RWPE1 (cell line): ENCODE measurements at regions not wholly inside any gene's neighbourhood (a gene's known extent, or its start where the extent isn't known, plus 50 kb on each side); places are given as distances from the start of the nearest gene placed in this dataset.

Source experiments
- CTCF ChIA-PET: fragments of 350-600 bp; sonication (Branson Sonifier 250); formaldehyde crosslinking; extraction: SDS; loops from one replicate; lab custom pipeline; 2021; lab: Yijun Ruan, JAX
- POLR2A ChIA-PET: fragments of 400-600 bp; formaldehyde crosslinking; extraction: SDS; loops from one replicate; lab custom pipeline; 2020; ENCODE audit warnings: antibody characterized with exemption; ENCODE audit not compliant: low non-redundant PET; lab: Yijun Ruan, JAX
- DNase-seq: peaks from one replicate; pipeline ENCODE4 v3.0.0; 2012; ENCODE audit warnings: low spot score
- H3K27ac ChIP-seq: fragments of 450-650 bp; 2 replicates; pipeline ENCODE4 v1.5.1; 2017
- TF ChIP-seq, protein P1 (sequence below): fragments of 450-650 bp; conservative IDR thresholded peaks from 2 replicates; pipeline ENCODE4 v1.5.1; 2017; ENCODE audit warnings: low read depth, mild to moderate bottlenecking

DNA sequence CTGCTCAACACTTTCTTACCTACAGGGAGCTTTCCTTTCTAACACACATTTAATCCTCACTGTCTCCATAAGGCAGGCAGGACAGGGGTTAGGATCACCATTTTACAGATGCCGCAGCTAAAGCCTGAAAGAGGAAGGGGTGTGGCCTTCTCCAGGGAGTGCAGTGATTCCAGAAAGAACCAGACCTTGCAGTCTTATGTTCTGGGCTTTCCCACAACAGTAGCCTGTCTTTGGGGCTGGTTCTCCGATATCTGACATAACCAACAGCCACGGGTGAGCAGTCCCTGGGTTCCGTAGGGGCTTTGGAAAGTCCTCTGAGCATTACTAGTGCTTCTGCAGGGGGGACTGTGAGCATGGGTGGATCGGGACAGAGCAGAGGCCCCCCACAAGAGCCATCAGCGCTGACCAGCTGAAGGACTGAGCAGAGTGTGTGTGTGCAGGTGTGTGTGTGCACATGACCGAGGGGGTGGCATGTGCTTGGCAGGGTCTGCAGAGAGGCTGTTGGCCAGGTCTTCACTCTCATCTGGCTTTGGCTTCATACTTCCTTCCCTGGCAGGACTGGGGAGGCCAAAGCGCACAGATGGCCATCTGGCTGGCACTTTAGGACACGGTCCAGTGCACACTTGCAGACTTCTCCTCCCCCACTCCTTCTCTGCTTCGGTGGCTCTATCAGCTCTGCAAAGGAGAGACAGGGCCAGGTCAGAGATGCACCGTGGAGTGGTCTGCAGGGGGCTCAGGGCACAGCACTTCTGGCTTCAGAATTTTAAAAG lies 400.3 kb downstream of the RPS24 start:
- ChIA-PET CTCF (interaction anchor here (0.6 kb wide), 1 partner anchor 249 kb away, joined by 3 read pairs; no protein-coding TSS in a partner anchor), POLR2A (no interaction called here)
- no peak overlapping the region for H3K27ac ChIP-seq
- TF ChIP-seq, protein P1, sequence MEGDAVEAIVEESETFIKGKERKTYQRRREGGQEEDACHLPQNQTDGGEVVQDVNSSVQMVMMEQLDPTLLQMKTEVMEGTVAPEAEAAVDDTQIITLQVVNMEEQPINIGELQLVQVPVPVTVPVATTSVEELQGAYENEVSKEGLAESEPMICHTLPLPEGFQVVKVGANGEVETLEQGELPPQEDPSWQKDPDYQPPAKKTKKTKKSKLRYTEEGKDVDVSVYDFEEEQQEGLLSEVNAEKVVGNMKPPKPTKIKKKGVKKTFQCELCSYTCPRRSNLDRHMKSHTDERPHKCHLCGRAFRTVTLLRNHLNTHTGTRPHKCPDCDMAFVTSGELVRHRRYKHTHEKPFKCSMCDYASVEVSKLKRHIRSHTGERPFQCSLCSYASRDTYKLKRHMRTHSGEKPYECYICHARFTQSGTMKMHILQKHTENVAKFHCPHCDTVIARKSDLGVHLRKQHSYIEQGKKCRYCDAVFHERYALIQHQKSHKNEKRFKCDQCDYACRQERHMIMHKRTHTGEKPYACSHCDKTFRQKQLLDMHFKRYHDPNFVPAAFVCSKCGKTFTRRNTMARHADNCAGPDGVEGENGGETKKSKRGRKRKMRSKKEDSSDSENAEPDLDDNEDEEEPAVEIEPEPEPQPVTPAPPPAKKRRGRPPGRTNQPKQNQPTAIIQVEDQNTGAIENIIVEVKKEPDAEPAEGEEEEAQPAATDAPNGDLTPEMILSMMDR, result no peak
- DNase-seq, result no peak

DNA sequence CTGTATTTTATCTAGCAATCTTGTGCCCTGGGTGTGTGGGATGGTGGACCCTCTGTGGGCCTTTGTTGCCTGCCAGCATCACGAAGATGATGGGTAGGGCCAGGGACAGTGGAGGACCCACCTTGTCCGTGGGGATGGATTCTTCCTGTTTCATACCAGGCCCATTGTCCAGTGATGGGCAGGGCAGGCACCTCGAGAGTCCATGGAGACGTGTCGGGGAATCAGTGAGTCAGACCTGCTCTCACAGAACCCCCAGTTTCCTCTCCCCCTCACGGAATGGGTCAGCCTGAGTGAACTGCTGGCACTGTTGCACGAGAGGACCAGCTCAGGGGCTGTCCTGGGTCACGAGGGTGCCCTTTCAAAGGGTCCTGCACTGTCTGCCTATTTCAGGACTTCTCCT lies 401.2 kb downstream of the RPS24 start:
- no peak for DNase-seq
- TF ChIP-seq, protein P1, result no peak
- POLR2A ChIA-PET, result no interaction called here
- no peak overlapping the region for H3K27ac ChIP-seq
- CTCF ChIA-PET, result no interaction called here

DNA sequence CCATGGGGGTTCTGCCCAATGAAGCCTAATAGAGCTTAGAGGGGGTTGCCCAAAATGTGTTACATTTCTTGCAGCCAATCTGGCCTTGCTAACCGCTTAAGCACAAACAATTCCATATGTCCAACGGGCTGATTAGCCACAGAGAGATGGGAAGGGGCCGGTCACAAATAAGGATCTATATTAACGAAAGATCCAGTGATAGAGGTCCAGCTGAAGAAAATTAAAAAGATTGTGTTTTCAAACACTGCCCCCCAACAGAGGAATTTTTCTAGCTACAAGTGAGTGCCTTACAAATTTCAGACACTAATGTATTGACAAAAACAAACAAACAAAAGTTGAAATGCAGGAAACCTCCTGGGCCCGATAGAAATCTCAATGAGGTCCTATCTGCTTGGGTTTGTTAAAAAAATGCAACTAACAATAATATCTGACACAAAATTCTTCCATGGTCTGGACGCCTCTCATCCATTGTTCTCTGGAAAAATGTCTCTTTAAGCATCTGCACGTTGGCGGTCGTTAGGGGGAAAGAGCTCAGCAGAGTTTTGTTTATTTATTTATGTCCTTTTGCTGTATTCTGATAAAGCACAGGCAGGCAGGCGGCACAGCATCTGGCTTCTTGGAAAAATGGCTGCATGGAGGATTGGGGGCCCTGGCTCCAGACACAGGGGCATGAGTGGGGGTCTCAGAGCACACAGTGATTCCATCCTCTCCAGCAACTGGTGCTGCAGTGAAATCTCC lies 402.0 kb downstream of the RPS24 start:
- TF ChIP-seq, protein P1, result no peak
- ChIA-PET CTCF (no interaction called here), POLR2A (no interaction called here)
- no peak overlapping the region for H3K27ac ChIP-seq
- DNase-seq, result no peak

DNA sequence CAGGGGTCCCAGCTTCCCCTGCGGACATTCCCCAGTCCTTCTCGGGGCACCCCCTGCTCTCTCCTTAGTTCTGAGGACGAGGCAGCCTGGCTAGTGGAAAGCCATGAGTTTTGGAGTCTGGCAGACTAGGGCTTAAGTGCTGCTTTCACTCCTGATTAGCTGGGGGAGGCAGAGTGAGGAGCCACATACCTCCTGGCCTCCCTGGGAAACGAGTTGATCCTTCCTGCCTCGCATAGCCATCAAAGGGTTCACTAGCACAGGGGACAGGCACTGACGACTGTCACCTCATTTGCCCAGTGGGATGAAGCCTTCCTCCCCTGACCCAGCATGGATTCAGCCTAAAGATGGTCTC lies 402.5 kb downstream of the RPS24 start:
- no peak for DNase-seq
- TF ChIP-seq, protein P1, result no peak
- ChIA-PET CTCF (no interaction called here), POLR2A (no interaction called here)
- H3K27ac ChIP-seq, result no peak overlapping the region

DNA sequence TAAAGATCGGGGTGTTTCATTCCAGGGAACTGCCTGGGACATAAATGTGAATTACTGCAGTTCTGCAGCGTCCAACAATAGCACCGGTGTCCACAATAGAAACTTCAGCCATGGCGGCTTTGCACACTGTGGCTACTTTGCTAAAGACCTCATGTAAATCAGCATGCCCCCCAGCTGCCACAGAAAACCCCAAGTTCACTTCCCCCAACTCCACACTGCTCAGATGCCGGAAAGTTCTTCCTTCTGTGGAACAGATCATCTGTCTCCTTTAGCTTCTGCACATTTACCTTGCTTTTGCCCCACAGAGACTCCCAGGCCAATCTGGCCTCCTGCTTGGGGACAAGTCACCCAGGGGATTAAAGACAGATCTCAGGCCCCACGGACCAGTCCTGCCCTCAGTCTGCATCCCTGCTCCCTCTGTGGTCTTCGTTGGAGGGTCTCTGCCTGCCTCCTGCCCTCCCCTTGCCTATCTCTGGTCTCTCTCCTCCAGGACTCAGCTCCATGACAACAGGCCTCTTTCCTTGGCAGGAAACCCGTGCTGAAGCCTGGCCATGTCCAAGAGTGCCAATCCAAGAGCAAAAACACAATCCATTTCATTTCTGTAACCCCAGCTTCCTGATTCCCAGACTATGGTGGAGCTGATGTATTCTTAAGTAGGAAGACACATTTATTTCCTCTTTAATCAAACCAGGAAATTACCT lies 403.2 kb downstream of the RPS24 start:
- no peak for DNase-seq
- ChIA-PET POLR2A (no interaction called here), CTCF (interaction anchor here (0.7 to 0.8 kb wide), 3 partner anchors 10 to 1884 kb away, joined by 3 to 7 read pairs (median 3); no protein-coding TSS in a partner anchor)
- H3K27ac ChIP-seq, result no peak overlapping the region
- TF ChIP-seq, protein P1, result no peak

DNA sequence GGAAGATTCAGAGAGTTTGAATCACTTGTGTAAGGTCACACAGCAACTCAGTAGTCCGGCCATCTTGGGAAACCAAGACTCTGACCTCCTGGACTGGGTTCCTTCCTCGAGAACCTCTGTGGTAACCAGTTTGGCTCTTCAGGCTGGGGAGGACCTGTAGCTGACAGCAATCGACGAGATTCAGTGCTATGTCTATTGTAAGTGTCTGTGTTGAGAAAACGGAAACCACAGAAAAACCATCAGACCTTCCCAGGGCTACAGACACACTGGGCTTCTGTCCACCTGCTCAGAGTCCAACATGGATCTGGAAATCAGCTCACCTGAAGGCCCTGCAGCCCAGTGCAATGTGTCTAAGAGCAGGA lies 403.7 kb downstream of the RPS24 start:
- TF ChIP-seq, protein P1, result no peak
- H3K27ac ChIP-seq, result no peak overlapping the region
- DNase-seq, result no peak
- POLR2A ChIA-PET, result no interaction called here
- CTCF ChIA-PET, result interaction anchor here (0.6 to 0.8 kb wide), 4 partner anchors 10 to 1884 kb away, joined by 3 to 7 read pairs (median 3); no protein-coding TSS in a partner anchor
